Keratinocyte (primary cell): ENCODE measurements at regions not wholly inside any gene's neighbourhood (a gene's known extent, or its start where the extent isn't known, plus 50 kb on each side); places are given as distances from the start of the nearest gene placed in this dataset.

ENCODE experiments used
- CTCF ChIP-seq, 3 experiments: IDR thresholded peaks in 1 of 3; conservative IDR thresholded peaks in 1 of 3; optimal IDR thresholded peaks in 1 of 3; 2 replicates in 2 of 3; 3 replicates in 1 of 3; pipeline versions ENCODE3 to v1.5.1; 2011; ENCODE audit warnings: low read length in 3 of 3, mild to moderate bottlenecking in 3 of 3, moderate library complexity in 2 of 3, control low read depth in 1 of 3, inconsistent platforms in 1 of 3; ENCODE audit not compliant: insufficient read depth in 2 of 3; ENCODE audit errors: extremely low read depth in 1 of 3
- EZH2 ChIP-seq: IDR thresholded peaks from one replicate; pipeline ENCODE4 v1.6.1; 2012; ENCODE audit warnings: inconsistent platforms, mild to moderate bottlenecking, low read length, moderate library complexity

- TF ChIP-seq CTCF (optimal IDR thresholded peaks at IDR 0.05 in 1 of 3, IDR thresholded peaks at IDR 0.05 in 1 of 3, conservative IDR thresholded peaks at IDR 0.05 in 1 of 3; ENCODE audit: extremely low read depth in 1 of 3, insufficient read depth in 2 of 3, low read length in 3 of 3): no peak
- TF ChIP-seq EZH2: no peak
Measured at GRCh38 chr18:56083097-56083521, 495.1 kb upstream of the TCF4 start.
